IMR-90 (cell line): ENCODE measurements at regions not wholly inside any gene's neighbourhood (a gene's known extent, or its start where the extent isn't known, plus 50 kb on each side); places are given as distances from the start of the nearest gene placed in this dataset.

Source experiments
- ATAC-seq: fragments of 200-7000 bp; cut with Tn5 transposase; 2 replicates; pipeline ENCODE4 v1.9.1; 2020; ENCODE audit warnings: low read depth, mild to moderate bottlenecking, moderate library complexity
- BruUV-seq: library from RNA; stranded (reverse); fragments of 400-500 nt; replicated peaks from 2 replicates; lab custom pipeline; 2021; lab: Mats Ljungman, UMichigan
- CTCF ChIA-PET: fragments of 300-600 bp; formaldehyde crosslinking; extraction: SDS; loops from one replicate; lab custom pipeline; 2021; ENCODE audit warnings: antibody characterized with exemption; lab: Yijun Ruan, JAX
- POLR2A ChIA-PET: fragments of 300-600 bp; sonication (Branson Sonifier 250); formaldehyde crosslinking; loops from one replicate; lab custom pipeline; 2022; ENCODE audit warnings: antibody characterized with exemption; ENCODE audit not compliant: unreplicated experiment; lab: Charles Lee
- DNase-seq: peaks from one replicate; pipeline ENCODE4 v3.0.0; 2013
- H2AFZ ChIP-seq: replicated peaks from 2 replicates; pipeline ENCODE3; 2013; ENCODE audit warnings: low read length, mild to moderate bottlenecking; ENCODE audit not compliant: poor library complexity
- H2AK5ac ChIP-seq: 2 replicates; pipeline ENCODE4 v1.6.1; 2013; ENCODE audit warnings: low read depth, low read length, inconsistent platforms
- H2AK9ac ChIP-seq: replicated peaks from 2 replicates; pipeline ENCODE3; 2013; ENCODE audit warnings: mild to moderate bottlenecking, low read depth, low read length, moderate library complexity; ENCODE audit not compliant: poor library complexity
- H2BK120ac ChIP-seq: 2 replicates; pipeline ENCODE4 v1.6.1; 2013; ENCODE audit warnings: low read depth, low read length, inconsistent platforms
- H2BK15ac ChIP-seq: 3 replicates; pipeline ENCODE4 v1.6.1; 2013; ENCODE audit warnings: low read depth, low read length, inconsistent platforms
- H2BK20ac ChIP-seq: 2 replicates; pipeline ENCODE4 v1.6.1; 2013; ENCODE audit warnings: low read depth, mild to moderate bottlenecking, inconsistent platforms, low read length, moderate library complexity
- H2BK5ac ChIP-seq: 2 replicates; pipeline ENCODE4 v1.6.1; 2013; ENCODE audit warnings: mild to moderate bottlenecking, low read depth, low read length, inconsistent platforms; ENCODE audit not compliant: poor library complexity, severe bottlenecking
- H3K14ac ChIP-seq: replicated peaks from 2 replicates; pipeline ENCODE4 v1.6.1; 2013; ENCODE audit warnings: low read depth, low read length, inconsistent platforms
- H3K18ac ChIP-seq: 2 replicates; pipeline ENCODE4 v1.6.1; 2013; ENCODE audit warnings: low read depth, low read length, control low read depth
- H3K23ac ChIP-seq: 2 replicates; pipeline ENCODE4 v1.6.1; 2013; ENCODE audit warnings: low read depth, low read length, inconsistent platforms
- H3K27ac ChIP-seq: 2 replicates; pipeline ENCODE4 v1.5.1; 2013; ENCODE audit warnings: mild to moderate bottlenecking, control low read depth, low read length; ENCODE audit not compliant: insufficient read depth
- H3K27me3 ChIP-seq: 2 replicates; pipeline ENCODE4 v1.6.1; 2013; ENCODE audit warnings: low read length; ENCODE audit not compliant: control insufficient read depth, insufficient read depth
- H3K36me3 ChIP-seq: 2 replicates; pipeline ENCODE4 v1.6.1; 2013; ENCODE audit warnings: low read length, mixed read lengths; ENCODE audit not compliant: control insufficient read depth, insufficient read depth
- H3K4ac ChIP-seq: 2 replicates; pipeline ENCODE4 v1.6.1; 2013; ENCODE audit warnings: low read depth, low read length, inconsistent platforms
- H3K4me1 ChIP-seq: 2 replicates; pipeline ENCODE4 v1.6.1; 2013; ENCODE audit warnings: low read length, mixed read lengths; ENCODE audit not compliant: control insufficient read depth, insufficient read depth
- H3K4me2 ChIP-seq: 2 replicates; pipeline ENCODE4 v1.6.1; 2013; ENCODE audit warnings: low read depth, mild to moderate bottlenecking, control low read depth, low read length, moderate library complexity
- H3K4me3 ChIP-seq: 2 replicates; pipeline ENCODE4 v1.5.1; 2013; ENCODE audit warnings: low read depth, mild to moderate bottlenecking, control low read depth, low read length, moderate library complexity; ENCODE audit not compliant: insufficient read depth
- H3K56ac ChIP-seq: 2 replicates; pipeline ENCODE4 v1.6.1; 2013; ENCODE audit warnings: low read length, inconsistent platforms; ENCODE audit not compliant: insufficient read depth; ENCODE audit errors: extremely low read depth
- H3K79me1 ChIP-seq, 2 experiments: 2 replicates each; pipeline ENCODE4 v1.6.1; 2013; ENCODE audit warnings: low read length in 2 of 2, inconsistent platforms in 1 of 2, low read depth in 1 of 2
- H3K9ac ChIP-seq: 2 replicates; pipeline ENCODE4 v1.6.1; 2013; ENCODE audit warnings: low read depth, low read length, control low read depth
- H3K9me1 ChIP-seq: 2 replicates; pipeline ENCODE4 v1.6.1; 2013; ENCODE audit warnings: low read length, inconsistent platforms; ENCODE audit not compliant: insufficient read depth
- H3K9me3 ChIP-seq: 2 replicates; pipeline ENCODE4 v1.6.1; 2013; ENCODE audit warnings: low read length; ENCODE audit not compliant: control insufficient read depth, insufficient read depth
- H4K20me1 ChIP-seq: 2 replicates; pipeline ENCODE4 v1.6.1; 2013; ENCODE audit warnings: low read length, inconsistent platforms; ENCODE audit not compliant: insufficient read depth
- H4K5ac ChIP-seq: 2 replicates; pipeline ENCODE4 v1.6.1; 2013; ENCODE audit warnings: mild to moderate bottlenecking, low read depth, low read length, control low read depth
- H4K8ac ChIP-seq, 2 experiments: 2 replicates each; pipeline ENCODE4 v1.6.1; 2013; ENCODE audit warnings: low read depth in 2 of 2, low read length in 2 of 2, control low read depth in 1 of 2, inconsistent platforms in 1 of 2
- H4K91ac ChIP-seq: 2 replicates; pipeline ENCODE4 v1.6.1; 2013; ENCODE audit warnings: low read depth, low read length, inconsistent platforms; ENCODE audit not compliant: insufficient read depth
- BHLHE40 ChIP-seq: fragments of 150-350 bp; IDR thresholded peaks from 2 replicates; pipeline ENCODE4 v1.6.1; 2016; ENCODE audit warnings: mild to moderate bottlenecking, low read depth, low read length
- CEBPB ChIP-seq: IDR thresholded peaks from 2 replicates; pipeline ENCODE4 v1.6.1; 2012; ENCODE audit warnings: low read depth, low read length, improper control_type of control experiment
- CHD1 ChIP-seq: IDR thresholded peaks from 2 replicates; pipeline ENCODE4 v1.6.1; 2012; ENCODE audit warnings: low read depth, low read length, improper control_type of control experiment
- CTCF ChIP-seq: conservative IDR thresholded peaks from 2 replicates; pipeline ENCODE4 v1.5.1; 2012; ENCODE audit warnings: mild to moderate bottlenecking, low read depth, low read length, improper control_type of control experiment
- FOS ChIP-seq: fragments of 150-350 bp; IDR thresholded peaks from 2 replicates; pipeline ENCODE4 v1.6.1; 2016; ENCODE audit warnings: low read depth, low read length
- MAZ ChIP-seq: IDR thresholded peaks from 2 replicates; pipeline ENCODE4 v1.6.1; 2012; ENCODE audit warnings: low read depth, mild to moderate bottlenecking, low read length, improper control_type of control experiment, moderate library complexity, borderline replicate concordance
- NFE2L2 ChIP-seq: fragments of 150-350 bp; IDR thresholded peaks from 2 replicates; pipeline ENCODE4 v1.6.1; 2016; ENCODE audit warnings: low read depth, mild to moderate bottlenecking, low read length
- RAD21 ChIP-seq: IDR thresholded peaks from 2 replicates; pipeline ENCODE4 v1.6.1; 2012; ENCODE audit warnings: low read length, improper control_type of control experiment
- RCOR1 ChIP-seq: IDR thresholded peaks from 2 replicates; pipeline ENCODE4 v1.6.1; 2012; ENCODE audit warnings: mild to moderate bottlenecking, low read length, improper control_type of control experiment; ENCODE audit not compliant: insufficient replicate concordance
- SMC3 ChIP-seq: fragments of 150-350 bp; IDR thresholded peaks from 2 replicates; pipeline ENCODE4 v1.6.1; 2016; ENCODE audit warnings: low read depth, mild to moderate bottlenecking, antibody characterized with exemption, low read length, moderate library complexity
- USF2 ChIP-seq: fragments of 150-350 bp; IDR thresholded peaks from 2 replicates; pipeline ENCODE4 v1.6.1; 2017; ENCODE audit warnings: mild to moderate bottlenecking, antibody characterized with exemption, low read length, low read depth
- dilution Hi-C: fragments of 300-500 bp; cut with HindIII; formaldehyde crosslinking; loops from one replicate; pipeline ENCODE4 v1.14.3; 2018; ENCODE audit warnings: low sequenced_read_pairs; ENCODE audit not compliant: unreplicated experiment
- in situ Hi-C: fragments of 300-500 bp; cut with MboI; formaldehyde crosslinking; loops from 3 replicates; pipeline ENCODE4 v1.14.3; 2019; ENCODE audit warnings: low sequenced_read_pairs, inconsistent platforms, mixed read lengths
- intact Hi-C: fragments of 100-400 bp; cut with micrococcal nuclease; formaldehyde crosslinking; loops from 2 replicates; pipeline ENCODE4 v1.10.0; 2022

GRCh38 chr2:138095336-138095735 lies 131.1 kb downstream of the HNMT start:
- H2AK5ac ChIP-seq, result no peak overlapping the region
- no peak overlapping the region for H4K8ac ChIP-seq
- no peak overlapping the region for H2AFZ ChIP-seq
- TF ChIP-seq NFE2L2 (no peak), CTCF (no peak), CHD1 (no peak), RAD21 (no peak), SMC3 (no peak), CEBPB (no peak), BHLHE40 (no peak), USF2 (no peak), FOS (no peak), RCOR1 (no peak), MAZ (no peak)
- no peak overlapping the region for H4K91ac ChIP-seq
- CTCF ChIA-PET, result interaction anchor here (0.6 to 1.5 kb wide), 2 partner anchors 11 to 207 kb away, joined by 3 to 4 read pairs; no protein-coding TSS in a partner anchor
- no peak overlapping the region for H3K4ac ChIP-seq
- no peaks in the 10 kb centered on the region for H3K36me3 ChIP-seq
- H3K56ac ChIP-seq, result no peak overlapping the region
- in situ Hi-C loops (loop anchor here (10.0 kb wide), 2 partner anchors 151 to 181 kb away; no protein-coding TSS in a partner anchor), intact Hi-C loops (no loop called here), dilution Hi-C loops (no loop called here)
- no peaks in the 10 kb centered on the region for H4K20me1 ChIP-seq
- H3K27me3 ChIP-seq, result peaks cover 4% of the 10 kb centered on the region; the same call in 1 of the 2 replicates
- no peak overlapping the region for H4K5ac ChIP-seq
- H2AK9ac ChIP-seq, result no peak overlapping the region
- no peak for ATAC-seq
- no TSS peak for BruUV-seq
- no peak overlapping the region for H3K9ac ChIP-seq
- DNase-seq, result no peak
- H2BK5ac ChIP-seq, result no peak overlapping the region
- no peak overlapping the region for H2BK20ac ChIP-seq
- H3K27ac ChIP-seq, result no peak overlapping the region
- H2BK15ac ChIP-seq, result no peak overlapping the region
- H3K4me1 ChIP-seq, result no peaks in the 10 kb centered on the region
- no peak overlapping the region for H3K4me3 ChIP-seq
- H3K9me3 ChIP-seq, result no peaks in the 10 kb centered on the region
- POLR2A ChIA-PET, result no interaction called here
- no peak overlapping the region for H2BK120ac ChIP-seq
- H3K79me1 ChIP-seq, result no peaks in the 10 kb centered on the region
- no peak overlapping the region for H3K14ac ChIP-seq
- H3K18ac ChIP-seq, result no peak overlapping the region
- no peak overlapping the region for H3K23ac ChIP-seq
- no peak overlapping the region for H3K4me2 ChIP-seq
- H3K9me1 ChIP-seq, result no peaks in the 10 kb centered on the region
